Neural progenitor cell (in vitro differentiated cells): ENCODE measurements at regions not wholly inside any gene's neighbourhood (a gene's known extent, or its start where the extent isn't known, plus 50 kb on each side); places are given as distances from the start of the nearest gene placed in this dataset.

Experiments used
- DNase-seq: peaks from one replicate; pipeline ENCODE4 v3.0.0-alpha.2; 2016; ENCODE audit warnings: low spot score
- H2AFZ ChIP-seq: fragments of 200-600 bp; sonication (generic); replicated peaks from 2 replicates; pipeline ENCODE4 v1.6.1; 2016; ENCODE audit warnings: antibody characterized with exemption
- H3F3A ChIP-seq: fragments of 200-600 bp; sonication (generic); 2 replicates; pipeline ENCODE4 v1.6.1; 2016; ENCODE audit warnings: antibody characterized with exemption, low read depth
- H3K27ac ChIP-seq: fragments of 200-600 bp; sonication (generic); 2 replicates; pipeline ENCODE4 v1.5.1; 2016; ENCODE audit warnings: mild to moderate bottlenecking
- H3K27me3 ChIP-seq: fragments of 200-600 bp; sonication (generic); 2 replicates; pipeline ENCODE4 v1.6.1; 2016; ENCODE audit warnings: mild to moderate bottlenecking, moderate library complexity
- H3K36me3 ChIP-seq: fragments of 200-600 bp; sonication (generic); 2 replicates; pipeline ENCODE4 v1.5.1; 2016
- H3K4me1 ChIP-seq: fragments of 200-600 bp; sonication (generic); 2 replicates; pipeline ENCODE4 v1.6.1; 2016; ENCODE audit warnings: mixed run types
- H3K4me2 ChIP-seq: fragments of 200-600 bp; sonication (generic); 2 replicates; pipeline ENCODE4 v1.6.1; 2016
- H3K4me3 ChIP-seq: fragments of 200-600 bp; sonication (generic); 2 replicates; pipeline ENCODE4 v1.5.1; 2016
- H3K79me2 ChIP-seq: fragments of 200-600 bp; sonication (generic); 2 replicates; pipeline ENCODE4 v1.6.1; 2016; ENCODE audit warnings: low read depth
- H3K9ac ChIP-seq: fragments of 200-600 bp; sonication (generic); 2 replicates; pipeline ENCODE4 v1.6.1; 2016
- H3K9me3 ChIP-seq: fragments of 200-600 bp; sonication (generic); 2 replicates; pipeline ENCODE4 v1.5.1; 2016; ENCODE audit warnings: low read depth
- H4K20me1 ChIP-seq: fragments of 200-600 bp; sonication (generic); 2 replicates; pipeline ENCODE4 v1.6.1; 2016; ENCODE audit warnings: low read depth
- H3K27ac Mint-ChIP-seq: 3 replicates; pipeline ENCODE4 v1.8.0; 2021; ENCODE audit warnings: mixed read lengths
- H3K27me3 Mint-ChIP-seq: 2 replicates; pipeline ENCODE4 v1.8.0; 2022; ENCODE audit warnings: low read depth, mild to moderate bottlenecking, inconsistent platforms, moderate library complexity, mixed read lengths; ENCODE audit not compliant: insufficient read depth
- H3K36me3 Mint-ChIP-seq: 3 replicates; pipeline ENCODE4 v1.8.0; 2021; ENCODE audit warnings: mixed read lengths
- H3K4me1 Mint-ChIP-seq: 3 replicates; pipeline ENCODE4 v1.8.0; 2021; ENCODE audit warnings: mixed read lengths
- H3K4me3 Mint-ChIP-seq: 3 replicates; pipeline ENCODE4 v1.8.0; 2021; ENCODE audit warnings: mild to moderate bottlenecking, moderate library complexity, mixed read lengths
- H3K9me3 Mint-ChIP-seq: 3 replicates; pipeline ENCODE4 v1.8.0; 2020; ENCODE audit warnings: mixed read lengths
- EZH2 ChIP-seq: fragments of 200-600 bp; sonication (generic); IDR thresholded peaks from 2 replicates; pipeline ENCODE4 v1.6.1; 2017; ENCODE audit warnings: antibody characterized with exemption, mild to moderate bottlenecking, moderate library complexity
- EZH2phosphoT487 ChIP-seq: fragments of 200-600 bp; sonication (generic); IDR thresholded peaks from 2 replicates; pipeline ENCODE4 v1.6.1; 2017; ENCODE audit warnings: antibody characterized with exemption
- TF ChIP-seq, protein P1 (sequence below): fragments of 200-600 bp; sonication (generic); IDR thresholded peaks from 2 replicates; pipeline ENCODE4 v1.5.1; 2017; ENCODE audit warnings: antibody characterized with exemption, mild to moderate bottlenecking

DNA sequence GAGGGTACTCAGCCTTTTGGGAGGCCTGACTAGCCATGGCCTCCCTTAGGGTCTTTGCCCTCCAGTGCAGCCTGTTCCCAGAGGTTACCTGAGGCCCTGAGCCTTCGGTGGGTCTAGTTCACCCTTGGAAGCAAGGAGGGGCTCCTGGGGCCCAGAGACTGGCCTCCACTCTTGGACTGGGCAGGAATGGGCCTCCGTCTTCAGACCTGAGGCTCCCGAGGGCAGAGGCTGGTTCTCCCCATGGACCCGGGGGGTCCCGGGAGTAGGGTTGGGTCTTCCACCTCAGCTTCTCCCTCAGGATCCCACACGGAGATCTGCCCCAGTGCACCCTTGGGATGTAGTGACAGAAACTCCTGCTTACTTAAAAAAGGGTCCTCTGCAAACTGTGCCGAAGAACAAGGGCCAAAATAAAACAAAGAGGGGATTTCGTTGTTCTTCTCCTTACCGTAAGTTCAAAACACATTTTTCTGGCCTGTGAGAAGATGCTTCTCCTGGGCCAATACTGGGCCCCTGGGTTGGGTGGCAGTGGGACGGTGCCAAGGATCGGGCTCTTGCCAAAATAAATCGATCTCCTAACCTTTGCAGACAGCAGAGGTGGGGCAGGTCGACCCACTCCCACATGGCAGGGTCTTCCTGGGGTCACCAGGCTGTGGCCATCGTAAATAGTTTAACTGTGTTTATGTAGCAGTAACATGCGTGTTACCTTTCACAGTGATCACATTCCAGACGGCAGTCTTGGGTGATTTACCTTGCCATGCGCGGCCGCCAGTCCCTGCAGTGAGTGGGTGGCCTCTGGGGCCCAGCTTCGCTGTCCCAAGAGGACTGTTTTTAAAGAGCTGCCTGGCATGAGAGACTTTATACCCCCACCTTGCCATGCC lies 151.8 kb downstream of the VEGFA start:
- H3F3A ChIP-seq: peaks cover 8% of the 10 kb centered on the region
- Mint-ChIP-seq H3K27me3 (peaks cover 8% of the 10 kb centered on the region), H3K9me3 (no peaks in the 10 kb centered on the region), H3K27ac (no peak overlapping the region), H3K4me3 (no peak overlapping the region), H3K4me1 (peaks cover 21% of the 10 kb centered on the region), H3K36me3 (no peaks in the 10 kb centered on the region)
- H3K27ac ChIP-seq: no peak overlapping the region
- no peak for DNase-seq
- no peaks in the 10 kb centered on the region for H3K79me2 ChIP-seq
- no peaks in the 10 kb centered on the region for H3K27me3 ChIP-seq
- no peaks in the 10 kb centered on the region for H3K36me3 ChIP-seq
- no peak overlapping the region for H3K4me3 ChIP-seq
- no peaks in the 10 kb centered on the region for H3K9me3 ChIP-seq
- H2AFZ ChIP-seq: no peak overlapping the region
- H3K9ac ChIP-seq: no peak overlapping the region
- TF ChIP-seq EZH2 (no peak), EZH2phosphoT487 (no peak)
- TF ChIP-seq, protein P1, sequence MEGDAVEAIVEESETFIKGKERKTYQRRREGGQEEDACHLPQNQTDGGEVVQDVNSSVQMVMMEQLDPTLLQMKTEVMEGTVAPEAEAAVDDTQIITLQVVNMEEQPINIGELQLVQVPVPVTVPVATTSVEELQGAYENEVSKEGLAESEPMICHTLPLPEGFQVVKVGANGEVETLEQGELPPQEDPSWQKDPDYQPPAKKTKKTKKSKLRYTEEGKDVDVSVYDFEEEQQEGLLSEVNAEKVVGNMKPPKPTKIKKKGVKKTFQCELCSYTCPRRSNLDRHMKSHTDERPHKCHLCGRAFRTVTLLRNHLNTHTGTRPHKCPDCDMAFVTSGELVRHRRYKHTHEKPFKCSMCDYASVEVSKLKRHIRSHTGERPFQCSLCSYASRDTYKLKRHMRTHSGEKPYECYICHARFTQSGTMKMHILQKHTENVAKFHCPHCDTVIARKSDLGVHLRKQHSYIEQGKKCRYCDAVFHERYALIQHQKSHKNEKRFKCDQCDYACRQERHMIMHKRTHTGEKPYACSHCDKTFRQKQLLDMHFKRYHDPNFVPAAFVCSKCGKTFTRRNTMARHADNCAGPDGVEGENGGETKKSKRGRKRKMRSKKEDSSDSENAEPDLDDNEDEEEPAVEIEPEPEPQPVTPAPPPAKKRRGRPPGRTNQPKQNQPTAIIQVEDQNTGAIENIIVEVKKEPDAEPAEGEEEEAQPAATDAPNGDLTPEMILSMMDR: no peak
- peaks cover 15% of the 10 kb centered on the region for H3K4me1 ChIP-seq
- no peaks in the 10 kb centered on the region for H4K20me1 ChIP-seq
- H3K4me2 ChIP-seq: no peak overlapping the region

DNA sequence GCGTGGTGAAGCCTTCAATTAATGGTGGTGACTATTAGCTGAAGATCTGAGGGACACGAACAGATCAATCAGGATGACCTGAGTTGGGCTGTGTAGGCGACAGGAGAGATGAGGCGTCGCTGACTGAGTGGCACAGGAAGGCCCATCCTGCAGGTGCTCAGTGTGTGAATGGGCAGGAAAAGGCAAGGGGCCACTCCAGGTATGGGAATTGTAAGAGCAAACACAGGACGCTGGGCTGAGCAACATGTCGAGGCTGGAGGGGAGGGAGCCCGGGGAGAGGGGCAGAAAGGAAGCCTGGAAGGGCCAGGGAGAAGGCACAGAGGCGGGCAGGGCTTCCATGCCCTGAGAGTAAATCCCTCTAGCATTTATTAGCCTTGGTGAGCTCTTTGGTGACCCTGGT lies 151.0 kb downstream of the VEGFA start:
- peak overlapping the region; percentile 14 for H3K4me3 Mint-ChIP-seq

DNA sequence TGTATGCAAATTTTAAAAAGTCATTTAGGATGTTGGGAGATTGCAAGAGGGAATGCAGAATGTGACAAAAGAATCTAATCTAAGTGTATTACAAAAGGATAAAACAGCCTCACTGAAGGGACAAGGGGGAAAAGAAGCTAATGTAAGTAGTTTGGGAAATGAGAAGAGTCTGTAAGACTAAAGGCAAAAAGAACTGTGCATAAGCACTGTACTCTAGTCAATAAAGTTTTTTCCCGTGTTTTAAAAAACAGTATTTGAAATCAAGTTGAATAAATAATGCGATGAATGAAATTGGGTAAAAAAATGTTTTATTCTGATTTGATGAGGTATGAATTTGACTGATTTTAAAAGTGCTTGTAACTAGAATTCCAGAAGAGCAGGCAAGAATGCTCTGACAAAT lies 149.8 kb downstream of the VEGFA start:
- no peak for DNase-seq
- Histone ChIP-seq H2AFZ (no peak overlapping the region), H4K20me1 (no peaks in the 10 kb centered on the region), H3K27me3 (no peaks in the 10 kb centered on the region), H3K9ac (no peak overlapping the region), H3K9me3 (no peaks in the 10 kb centered on the region), H3K4me1 (peaks cover 8% of the 10 kb centered on the region), H3K4me2 (no peak overlapping the region), H3K27ac (no peak overlapping the region), H3K4me3 (no peak overlapping the region), H3K79me2 (no peaks in the 10 kb centered on the region), H3K36me3 (no peaks in the 10 kb centered on the region), H3F3A (no peaks in the 10 kb centered on the region)
- Mint-ChIP-seq H3K4me3 (no peak overlapping the region), H3K27ac (no peak overlapping the region), H3K9me3 (no peaks in the 10 kb centered on the region), H3K36me3 (no peaks in the 10 kb centered on the region), H3K4me1 (peaks cover 15% of the 10 kb centered on the region), H3K27me3 (peaks cover 4% of the 10 kb centered on the region)
- TF ChIP-seq EZH2 (no peak), EZH2phosphoT487 (no peak)
- TF ChIP-seq, protein P1: no peak

More for the DNA sequence above, 151.0 kb downstream of the VEGFA start:
- Histone ChIP-seq H4K20me1 (no peaks in the 10 kb centered on the region), H3K9me3 (no peaks in the 10 kb centered on the region), H3K79me2 (no peaks in the 10 kb centered on the region), H3K4me2 (no peak overlapping the region), H3K27me3 (no peaks in the 10 kb centered on the region), H3K9ac (no peak overlapping the region), H3K36me3 (no peaks in the 10 kb centered on the region), H2AFZ (no peak overlapping the region), H3F3A (peaks cover under 1% of the 10 kb centered on the region), H3K27ac (no peak overlapping the region), H3K4me3 (no peak overlapping the region), H3K4me1 (peaks cover 8% of the 10 kb centered on the region)
- no peaks in the 10 kb centered on the region for H3K9me3 Mint-ChIP-seq
- H3K27ac Mint-ChIP-seq: peak overlapping the region; percentile 61
- no peaks in the 10 kb centered on the region for H3K36me3 Mint-ChIP-seq
- H3K27me3 Mint-ChIP-seq: peaks cover 4% of the 10 kb centered on the region
- TF ChIP-seq EZH2phosphoT487 (no peak), EZH2 (no peak)
- TF ChIP-seq, protein P1: no peak
- peaks cover 15% of the 10 kb centered on the region for H3K4me1 Mint-ChIP-seq
- no peak for DNase-seq
